K562 (cell line): ENCODE measurements at regions not wholly inside any gene's neighbourhood (a gene's known extent, or its start where the extent isn't known, plus 50 kb on each side); places are given as distances from the start of the nearest gene placed in this dataset.

Experiments used
- ATAC-seq: fragments of 200-7000 bp; cut with Tn5 transposase; 3 replicates; pipeline ENCODE4 v1.9.1; 2020; ENCODE audit warnings: moderate library complexity
- BruUV-seq: library from RNA; stranded (reverse); fragments of 400-500 nt; replicated peaks from 2 replicates; lab custom pipeline; 2021; lab: Mats Ljungman, UMichigan
- CTCF ChIA-PET: fragments of 300-600 bp; formaldehyde crosslinking; extraction: SDS; loops from one replicate; lab custom pipeline; 2021; ENCODE audit warnings: low intra/inter-chr PET ratio; lab: Yijun Ruan, JAX
- POLR2A ChIA-PET: fragments of 300-600, 350-650 bp; sonication (Branson Sonifier 250); formaldehyde crosslinking; extraction: SDS; loops from one replicate; lab custom pipeline; 2021; ENCODE audit warnings: antibody characterized with exemption, inconsistent platforms; lab: Yijun Ruan, JAX
- DNase-seq, 4 experiments: peaks; one replicate each; pipeline versions ENCODE4 v3.0.0 to v3.0.0-alpha.2; 2011 to 2018; ENCODE audit warnings: low spot score in 3 of 4, mixed read lengths in 3 of 4; ENCODE audit errors: extremely low read depth in 1 of 4
- FAIRE-seq: peaks from 2 replicates; lab custom pipeline; 2011; peaks lifted over from hg19 to GRCh38; lab: Jason Lieb, UNC
- H2AFZ ChIP-seq: 2 replicates; pipeline ENCODE4 v1.6.0; 2011; ENCODE audit warnings: low read depth, low read length, control low read depth, inconsistent platforms
- H3K27ac ChIP-seq: fragments of 200-600 bp; 3 replicates; pipeline ENCODE4 v1.8.0; 2011; ENCODE audit warnings: low read depth, mild to moderate bottlenecking, control low read depth, inconsistent platforms, low read length, moderate library complexity, mixed read lengths; ENCODE audit errors: extremely low read depth
- H3K27me3 ChIP-seq, 2 experiments: fragments of 300-600 bp in 1 of 2; 2 replicates in 1 of 2; 3 replicates in 1 of 2; pipeline versions ENCODE4 v1.6.0 to v1.8.0; 2011; ENCODE audit warnings: inconsistent platforms in 2 of 2, low read length in 2 of 2, mild to moderate bottlenecking in 1 of 2, mixed read lengths in 1 of 2, moderate library complexity in 1 of 2; ENCODE audit not compliant: control insufficient read depth in 2 of 2, insufficient read depth in 2 of 2
- H3K36me3 ChIP-seq: fragments of 300-600 bp; 3 replicates; pipeline ENCODE4 v1.8.0; 2011; ENCODE audit warnings: mild to moderate bottlenecking, low read length, inconsistent platforms; ENCODE audit not compliant: control insufficient read depth, insufficient read depth
- H3K4me1 ChIP-seq, 2 experiments: fragments of 200-600 bp in 1 of 2; replicated peaks in 1 of 2; 2 replicates in 1 of 2; 3 replicates in 1 of 2; pipeline versions ENCODE4 v1.5.1 to v1.8.0; 2011; ENCODE audit warnings: inconsistent platforms in 2 of 2, low read length in 2 of 2, mild to moderate bottlenecking in 1 of 2, mixed read lengths in 1 of 2, moderate library complexity in 1 of 2; ENCODE audit not compliant: control insufficient read depth in 2 of 2, insufficient read depth in 2 of 2
- H3K4me2 ChIP-seq: 2 replicates; pipeline ENCODE4 v1.6.1; 2011; ENCODE audit warnings: low read length, control low read depth, inconsistent platforms, mixed read lengths; ENCODE audit not compliant: insufficient read depth
- H3K4me3 ChIP-seq: fragments of 200-600 bp; sonication (generic), shearing (Covaris generic); 2 replicates; pipeline ENCODE4 v1.5.1; 2016; ENCODE audit warnings: control low read depth, inconsistent platforms
- H3K79me2 ChIP-seq: fragments of 200-600 bp; 3 replicates; pipeline ENCODE4 v1.8.0; 2011; ENCODE audit warnings: low read length, inconsistent platforms; ENCODE audit not compliant: control insufficient read depth, insufficient read depth
- H3K9ac ChIP-seq, 2 experiments: 2 replicates each; pipeline versions ENCODE4 v1.6.0 to v1.6.1; 2011; ENCODE audit warnings: low read depth in 2 of 2, low read length in 2 of 2, control low read depth in 1 of 2, inconsistent platforms in 1 of 2, mild to moderate bottlenecking in 1 of 2, mixed read lengths in 1 of 2; ENCODE audit not compliant: insufficient read depth in 1 of 2
- H3K9me1 ChIP-seq: one replicate; pipeline ENCODE4 v1.6.0; 2011; ENCODE audit warnings: inconsistent platforms, mild to moderate bottlenecking, low read length, moderate library complexity; ENCODE audit not compliant: control insufficient read depth, insufficient read depth
- H3K9me3 ChIP-seq: replicated peaks from 2 replicates; pipeline ENCODE4 v1.5.1; 2011; ENCODE audit warnings: low read depth, low read length, inconsistent platforms; ENCODE audit not compliant: control insufficient read depth, insufficient read depth
- H4K20me1 ChIP-seq: replicated peaks from 2 replicates; pipeline ENCODE4 v1.6.1; 2011; ENCODE audit warnings: low read length, inconsistent platforms, mixed read lengths; ENCODE audit not compliant: control insufficient read depth, insufficient read depth
- C11orf30 ChIP-seq: fragments of 450-650 bp; IDR thresholded peaks from 2 replicates; pipeline ENCODE4 v1.6.1; 2016; ENCODE audit warnings: low read depth, mild to moderate bottlenecking
- CEBPZ ChIP-seq: fragments of 150-350 bp; IDR thresholded peaks from 2 replicates; pipeline ENCODE4 v1.6.1; 2014; ENCODE audit warnings: low read depth, mild to moderate bottlenecking, low read length, borderline replicate concordance
- MAFK ChIP-seq: IDR thresholded peaks from 2 replicates; pipeline ENCODE4 v1.6.1; 2011; ENCODE audit warnings: low read length, improper control_type of control experiment
- NCOA2 ChIP-seq, 2 experiments: fragments of 450-650 bp; IDR thresholded peaks; 2 replicates each; pipeline ENCODE4 v1.6.1; 2018; ENCODE audit warnings: mild to moderate bottlenecking in 2 of 2, moderate library complexity in 1 of 2; ENCODE audit not compliant: partially characterized antibody in 2 of 2
- NFE2 ChIP-seq: IDR thresholded peaks from 2 replicates; pipeline ENCODE4 v1.6.1; 2014; ENCODE audit warnings: antibody characterized with exemption, low read depth
- RHOXF2B ChIP-seq: fragments of 250-450 bp; sonication (Bioruptor Pico); conservative IDR thresholded peaks from 2 replicates; pipeline ENCODE4 v1.5.1; 2021
- STAT6 ChIP-seq: sonication (generic); formaldehyde crosslinking; IDR thresholded peaks from 2 replicates; pipeline ENCODE4 v1.8.1; 2023; ENCODE audit warnings: mild to moderate bottlenecking, missing genetic modification reagents
- ZNF316 ChIP-seq: fragments of 450-650 bp; IDR thresholded peaks from 2 replicates; pipeline ENCODE4 v1.6.1; 2016
- ZNF696 ChIP-seq: fragments of 250-450 bp; sonication (Bioruptor Pico); conservative IDR thresholded peaks from 2 replicates; pipeline ENCODE4 v1.4.0; 2020; ENCODE audit warnings: mild to moderate bottlenecking, moderate library complexity
- WGBS: fragments of 100-300 bp; shearing (Covaris generic); methylation state at CpG from one replicate; pipeline ENCODE4 v1.1.6; 2016; ENCODE audit warnings: low coverage, mixed read lengths; ENCODE audit not compliant: insufficient coverage; ENCODE audit errors: missing lambda C conversion rate; 5-methylcytosine and 5-hydroxymethylcytosine counted together
- in situ Hi-C: fragments of 300-500 bp; cut with MboI; formaldehyde crosslinking; loops from 4 replicates; pipeline ENCODE4 v1.15.0; 2018; ENCODE audit warnings: inconsistent platforms, mixed read lengths
- intact Hi-C: fragments of 100-400 bp; cut with micrococcal nuclease; formaldehyde crosslinking; loops from 2 replicates; pipeline ENCODE4 v1.14.2; 2022
- TF ChIP-seq, protein P1 (sequence below): fragments of 450-650 bp; formaldehyde crosslinking; IDR thresholded peaks from 2 replicates; pipeline ENCODE4 v1.4.0; 2020; ENCODE audit warnings: mild to moderate bottlenecking, moderate library complexity

- no TSS peak for BruUV-seq
- Histone ChIP-seq H3K4me3 (no peak overlapping the region), H4K20me1 (no peaks in the 10 kb centered on the region), H3K79me2 (no peaks in the 10 kb centered on the region), H2AFZ (no peak overlapping the region), H3K9me1 (no peaks in the 10 kb centered on the region), H3K9ac (no peak overlapping the region), H3K27ac (no peak overlapping the region), H3K36me3 (no peaks in the 10 kb centered on the region), H3K4me1 (no peaks in the 10 kb centered on the region; a peak in 1 of 5 replicates), H3K27me3 (peaks cover 2 to 3% of the 10 kb centered on the region in 2 experiments; a peak in 3 of 5 replicates), H3K4me2 (no peak overlapping the region), H3K9me3 (no peaks in the 10 kb centered on the region)
- WGBS, result 17% methylated on average over 5 of the region's 5 CpGs
- CTCF ChIA-PET, result no interaction called here
- in situ Hi-C loops (no loop called here), intact Hi-C loops (no loop called here)
- POLR2A ChIA-PET, result interaction anchor here (1.3 kb wide), 1 partner anchor 22 kb away, joined by 3 read pairs; no protein-coding TSS in a partner anchor
- DNase-seq (peak in 1 of 4 experiments; percentile 31), FAIRE-seq (no peak), ATAC-seq (no peak)
- TF ChIP-seq CEBPZ (no peak), NFE2 (peak; percentile 88), ZNF696 (CRISPR knock-in tag) (no peak), NCOA2 (IDR thresholded peaks at IDR 0.05; ENCODE audit: partially characterized antibody in 2 of 2) (no peak), C11orf30 (peak; percentile 86), RHOXF2B (CRISPR knock-in tag) (no peak), MAFK (peak; percentile 69; the same call in 1 of the 2 replicates), ZNF316 (peak; percentile 87), STAT6 (no peak)
- TF ChIP-seq, protein P1, sequence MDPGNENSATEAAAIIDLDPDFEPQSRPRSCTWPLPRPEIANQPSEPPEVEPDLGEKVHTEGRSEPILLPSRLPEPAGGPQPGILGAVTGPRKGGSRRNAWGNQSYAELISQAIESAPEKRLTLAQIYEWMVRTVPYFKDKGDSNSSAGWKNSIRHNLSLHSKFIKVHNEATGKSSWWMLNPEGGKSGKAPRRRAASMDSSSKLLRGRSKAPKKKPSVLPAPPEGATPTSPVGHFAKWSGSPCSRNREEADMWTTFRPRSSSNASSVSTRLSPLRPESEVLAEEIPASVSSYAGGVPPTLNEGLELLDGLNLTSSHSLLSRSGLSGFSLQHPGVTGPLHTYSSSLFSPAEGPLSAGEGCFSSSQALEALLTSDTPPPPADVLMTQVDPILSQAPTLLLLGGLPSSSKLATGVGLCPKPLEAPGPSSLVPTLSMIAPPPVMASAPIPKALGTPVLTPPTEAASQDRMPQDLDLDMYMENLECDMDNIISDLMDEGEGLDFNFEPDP (CRISPR knock-in tag), result no peak
These were observed 56.8 kb downstream of the UTRN start for GRCh38 chr6:144341831-144342527.
